K562 (cell line): ENCODE measurements at regions not wholly inside any gene's neighbourhood (a gene's known extent, or its start where the extent isn't known, plus 50 kb on each side); places are given as distances from the start of the nearest gene placed in this dataset.

Experiments used
- CTCF ChIP-seq, 3 experiments: IDR thresholded peaks in 2 of 3; conservative IDR thresholded peaks in 1 of 3; 2 replicates each; pipeline ENCODE4 v1.5.1; 2011 to 2012; ENCODE audit warnings: low read length in 3 of 3, mild to moderate bottlenecking in 3 of 3, control low read depth in 2 of 3, improper control_type of control experiment in 1 of 3, inconsistent platforms in 1 of 3, low read depth in 1 of 3, mixed read lengths in 1 of 3, moderate library complexity in 1 of 3; ENCODE audit not compliant: insufficient read depth in 2 of 3
- EP300 ChIP-seq: IDR thresholded peaks from 2 replicates; pipeline ENCODE4 v1.6.1; 2012; ENCODE audit warnings: low read length, improper control_type of control experiment

- TF ChIP-seq EP300 = no peak
- no peak for TF ChIP-seq CTCF (IDR thresholded peaks at IDR 0.05 in 2 of 3, conservative IDR thresholded peaks at IDR 0.05 in 1 of 3; ENCODE audit: insufficient read depth in 2 of 3, low read depth in 1 of 3, low read length in 3 of 3)
Observed at GRCh38 chr2:11082880-11083279, 72.4 kb upstream of the SLC66A3 start.
